ENCODE measurements at regions not wholly inside any gene's neighbourhood (a gene's known extent, or its start where the extent isn't known, plus 50 kb on each side); places are given as distances from the start of the nearest gene placed in this dataset.

DNA sequence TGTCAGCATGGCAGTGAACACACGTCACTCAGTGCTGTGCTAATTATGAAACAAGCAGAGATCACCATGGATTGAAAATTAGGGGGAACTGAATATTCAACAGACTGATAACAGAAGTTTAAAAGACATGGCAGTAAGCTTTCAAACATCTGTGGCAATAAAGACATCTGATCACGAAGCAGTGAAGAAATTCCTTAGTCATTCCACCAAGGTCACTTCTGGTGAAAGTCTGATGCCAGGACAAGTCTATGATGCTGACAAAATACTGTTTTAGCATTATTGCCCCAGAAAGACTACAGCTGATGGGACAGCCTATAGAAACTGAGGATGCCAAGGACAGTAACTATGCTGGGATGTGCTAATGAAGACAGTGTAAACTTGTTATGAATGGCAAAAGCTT lies 126.9 kb upstream of the RBM19 start:
- TF ChIP-seq CTCF (IDR thresholded peaks at IDR 0.05) (no peak), POLR2A (IDR thresholded peaks at IDR 0.05) (no peak)

All from lower leg skin (tissue), 3 donors.